GM12892 (cell line): ENCODE measurements at regions not wholly inside any gene's neighbourhood (a gene's known extent, or its start where the extent isn't known, plus 50 kb on each side); places are given as distances from the start of the nearest gene placed in this dataset.

ENCODE experiments used
- POLR2A ChIP-seq: IDR thresholded peaks from 2 replicates; pipeline ENCODE4 v1.6.1; 2011; ENCODE audit warnings: low read depth, low read length, control low read depth
- POLR2AphosphoS5 ChIP-seq: IDR thresholded peaks from 2 replicates; pipeline ENCODE4 v1.6.1; 2011; ENCODE audit warnings: low read depth, low read length, control low read depth
- TAF1 ChIP-seq: IDR thresholded peaks from 2 replicates; pipeline ENCODE4 v1.6.1; 2011; ENCODE audit warnings: low read depth, mild to moderate bottlenecking, control low read depth, low read length, borderline replicate concordance

- no peak for TF ChIP-seq TAF1
- TF ChIP-seq POLR2A: no peak
- no peak for TF ChIP-seq POLR2AphosphoS5
Observed at GRCh38 chr16:72401084-72401361, 229.1 kb upstream of the PMFBP1 start.
